ENCODE measurements at regions not wholly inside any gene's neighbourhood (a gene's known extent, or its start where the extent isn't known, plus 50 kb on each side); places are given as distances from the start of the nearest gene placed in this dataset.

DNA sequence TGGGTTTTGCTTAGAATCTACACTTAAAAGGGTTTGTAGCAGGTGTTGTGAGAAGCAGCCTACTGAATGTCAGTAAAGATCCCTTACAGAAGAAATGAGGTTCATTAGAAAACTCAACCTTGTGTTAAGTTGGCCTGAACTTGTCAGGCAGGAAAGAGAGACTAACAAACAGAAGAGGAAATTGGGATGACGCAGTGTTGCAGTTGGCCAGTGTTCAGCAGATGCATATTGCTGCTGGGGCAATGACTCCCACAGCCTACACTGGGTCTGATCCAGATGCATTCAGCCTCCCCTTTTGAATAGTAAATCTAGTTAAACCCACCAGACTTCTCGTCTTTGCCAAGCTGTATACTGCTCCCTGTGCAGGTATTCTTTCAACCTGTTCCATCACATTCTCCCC lies 409.4 kb downstream of the UBE2NL start:
- no peak for FAIRE-seq

GRCh38 chrX:144295921-144296320 lies 412.1 kb downstream of the UBE2NL start:
- no peak overlapping the region for H3K4me3 ChIP-seq (replicated peaks in 1 of 3; ENCODE audit: insufficient read depth in 1 of 3, low read depth in 2 of 3, low read length in 3 of 3)
- no peaks in the 10 kb centered on the region for H3K27me3 ChIP-seq (ENCODE audit: control insufficient read depth in 1 of 2, insufficient read depth in 2 of 2, low read length in 2 of 2)
- no peaks in the 10 kb centered on the region for H3K4me1 ChIP-seq (ENCODE audit: insufficient read depth, low read length)
- H3K9me3 ChIP-seq (ENCODE audit: low read length): peaks cover 71% of the 10 kb centered on the region
- no peak for ATAC-seq
- H3K9ac ChIP-seq (ENCODE audit: insufficient read depth, low read depth, low read length): no peak overlapping the region
- POLR2A ChIA-PET: no interaction called here
- H4K20me1 ChIP-seq (ENCODE audit: insufficient read depth, low read length): no peaks in the 10 kb centered on the region
- CTCF ChIA-PET (ENCODE audit: low intra/inter-chr PET ratio, low total read pairs): no interaction called here
- no peak overlapping the region for H3K27ac ChIP-seq (ENCODE audit: extremely low read length, insufficient read depth, low read length)
- WGBS (ENCODE audit: low lambda C conversion rate): 0% methylated on average over 1 of the region's 1 CpG
- no TSS peak for BruUV-seq (replicated peaks)
- no peaks in the 10 kb centered on the region for H3K36me3 ChIP-seq (replicated peaks in 1 of 2; ENCODE audit: control insufficient read depth in 1 of 2, insufficient read depth in 2 of 2, low read length in 2 of 2)
- in situ Hi-C loops (cut with HindIII; ENCODE audit: extremely low pct_ligation_motif_present, low pct_unique_long_range_greater_than_20kb) (no loop called here), intact Hi-C loops (cut with micrococcal nuclease; ENCODE audit: unreplicated experiment) (no loop called here)
- no peak overlapping the region for H3K4me2 ChIP-seq (ENCODE audit: low read depth, low read length)
- FAIRE-seq: no peak
- no peak overlapping the region for H2AFZ ChIP-seq (ENCODE audit: low read length)
- no peaks in the 10 kb centered on the region for H3K79me2 ChIP-seq (ENCODE audit: insufficient read depth, low read length)
- no peak for DNase-seq (ENCODE audit: low spot score)
- TF ChIP-seq MIER2 (CRISPR knock-in tag; IDR thresholded peaks at IDR 0.05): no peak
- no peak for TF ChIP-seq ZNF362 (CRISPR knock-in tag; IDR thresholded peaks at IDR 0.05; ENCODE audit: borderline replicate concordance)
- TF ChIP-seq ZNF550 (CRISPR knock-in tag; IDR thresholded peaks at IDR 0.05; ENCODE audit: borderline replicate concordance): no peak
- TF ChIP-seq, protein P1, sequence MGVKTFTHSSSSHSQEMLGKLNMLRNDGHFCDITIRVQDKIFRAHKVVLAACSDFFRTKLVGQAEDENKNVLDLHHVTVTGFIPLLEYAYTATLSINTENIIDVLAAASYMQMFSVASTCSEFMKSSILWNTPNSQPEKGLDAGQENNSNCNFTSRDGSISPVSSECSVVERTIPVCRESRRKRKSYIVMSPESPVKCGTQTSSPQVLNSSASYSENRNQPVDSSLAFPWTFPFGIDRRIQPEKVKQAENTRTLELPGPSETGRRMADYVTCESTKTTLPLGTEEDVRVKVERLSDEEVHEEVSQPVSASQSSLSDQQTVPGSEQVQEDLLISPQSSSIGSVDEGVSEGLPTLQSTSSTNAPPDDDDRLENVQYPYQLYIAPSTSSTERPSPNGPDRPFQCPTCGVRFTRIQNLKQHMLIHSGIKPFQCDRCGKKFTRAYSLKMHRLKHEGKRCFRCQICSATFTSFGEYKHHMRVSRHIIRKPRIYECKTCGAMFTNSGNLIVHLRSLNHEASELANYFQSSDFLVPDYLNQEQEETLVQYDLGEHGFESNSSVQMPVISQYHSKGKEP (CRISPR knock-in tag; IDR thresholded peaks at IDR 0.05): no peak
- TF ChIP-seq ZNF704 (CRISPR knock-in tag; IDR thresholded peaks at IDR 0.05; ENCODE audit: borderline replicate concordance): no peak
- no peak for TF ChIP-seq ZNF34 (CRISPR knock-in tag; IDR thresholded peaks at IDR 0.05; ENCODE audit: borderline replicate concordance)
- TF ChIP-seq RFX3 (CRISPR knock-in tag; IDR thresholded peaks at IDR 0.05): no peak
- TF ChIP-seq EHMT2 (IDR thresholded peaks at IDR 0.05; ENCODE audit: borderline replicate concordance, low read depth, low read length): no peak
- TF ChIP-seq, protein P2, sequence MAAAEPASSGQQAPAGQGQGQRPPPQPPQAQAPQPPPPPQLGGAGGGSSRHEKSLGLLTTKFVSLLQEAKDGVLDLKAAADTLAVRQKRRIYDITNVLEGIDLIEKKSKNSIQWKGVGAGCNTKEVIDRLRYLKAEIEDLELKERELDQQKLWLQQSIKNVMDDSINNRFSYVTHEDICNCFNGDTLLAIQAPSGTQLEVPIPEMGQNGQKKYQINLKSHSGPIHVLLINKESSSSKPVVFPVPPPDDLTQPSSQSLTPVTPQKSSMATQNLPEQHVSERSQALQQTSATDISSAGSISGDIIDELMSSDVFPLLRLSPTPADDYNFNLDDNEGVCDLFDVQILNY (CRISPR knock-in tag; conservative IDR thresholded peaks at IDR 0.05): no peak

More for the DNA sequence above, 409.4 kb downstream of the UBE2NL start:
- Histone ChIP-seq H3K27me3 (ENCODE audit: control insufficient read depth in 1 of 2, insufficient read depth in 2 of 2, low read length in 2 of 2) (no peaks in the 10 kb centered on the region), H3K79me2 (ENCODE audit: insufficient read depth, low read length) (no peaks in the 10 kb centered on the region), H3K4me1 (ENCODE audit: insufficient read depth, low read length) (no peaks in the 10 kb centered on the region), H3K9me3 (ENCODE audit: low read length) (peaks cover 75% of the 10 kb centered on the region), H3K4me3 (replicated peaks in 1 of 3; ENCODE audit: insufficient read depth in 1 of 3, low read depth in 2 of 3, low read length in 3 of 3) (no peak overlapping the region), H2AFZ (ENCODE audit: low read length) (no peak overlapping the region), H3K36me3 (replicated peaks in 1 of 2; ENCODE audit: control insufficient read depth in 1 of 2, insufficient read depth in 2 of 2, low read length in 2 of 2) (no peaks in the 10 kb centered on the region), H3K9ac (ENCODE audit: insufficient read depth, low read depth, low read length) (no peak overlapping the region), H3K4me2 (ENCODE audit: low read depth, low read length) (no peak overlapping the region), H3K27ac (ENCODE audit: extremely low read length, insufficient read depth, low read length) (no peak overlapping the region), H4K20me1 (ENCODE audit: insufficient read depth, low read length) (no peaks in the 10 kb centered on the region)
- no TSS peak for BruUV-seq (replicated peaks)
- in situ Hi-C loops (cut with HindIII; ENCODE audit: extremely low pct_ligation_motif_present, low pct_unique_long_range_greater_than_20kb): no loop called here
- DNase-seq (ENCODE audit: low spot score) (no peak), ATAC-seq (no peak)
- TF ChIP-seq ZFY (CRISPR knock-in tag; IDR thresholded peaks at IDR 0.05) (no peak), ZNF775 (CRISPR knock-in tag; IDR thresholded peaks at IDR 0.05; ENCODE audit: borderline replicate concordance) (no peak), ZNF713 (CRISPR knock-in tag; IDR thresholded peaks at IDR 0.05) (no peak), PAF1 (CRISPR knock-in tag; IDR thresholded peaks at IDR 0.05) (no peak), ZNF839 (CRISPR knock-in tag; IDR thresholded peaks at IDR 0.05; ENCODE audit: borderline replicate concordance) (no peak), ZNF431 (CRISPR knock-in tag; IDR thresholded peaks at IDR 0.05; ENCODE audit: borderline replicate concordance, low read depth) (no peak)
- TF ChIP-seq, protein P3, sequence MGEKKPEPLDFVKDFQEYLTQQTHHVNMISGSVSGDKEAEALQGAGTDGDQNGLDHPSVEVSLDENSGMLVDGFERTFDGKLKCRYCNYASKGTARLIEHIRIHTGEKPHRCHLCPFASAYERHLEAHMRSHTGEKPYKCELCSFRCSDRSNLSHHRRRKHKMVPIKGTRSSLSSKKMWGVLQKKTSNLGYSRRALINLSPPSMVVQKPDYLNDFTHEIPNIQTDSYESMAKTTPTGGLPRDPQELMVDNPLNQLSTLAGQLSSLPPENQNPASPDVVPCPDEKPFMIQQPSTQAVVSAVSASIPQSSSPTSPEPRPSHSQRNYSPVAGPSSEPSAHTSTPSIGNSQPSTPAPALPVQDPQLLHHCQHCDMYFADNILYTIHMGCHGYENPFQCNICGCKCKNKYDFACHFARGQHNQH (CRISPR knock-in tag; IDR thresholded peaks at IDR 0.05): no peak
- intact Hi-C loops (cut with micrococcal nuclease; ENCODE audit: unreplicated experiment): no loop called here
- 0% methylated on average over 2 of the region's 2 CpGs for WGBS (ENCODE audit: low lambda C conversion rate)
- ChIA-PET POLR2A (no interaction called here), CTCF (ENCODE audit: low intra/inter-chr PET ratio, low total read pairs) (no interaction called here)
